ENCODE measurements at regions not wholly inside any gene's neighbourhood (a gene's known extent, or its start where the extent isn't known, plus 50 kb on each side); places are given as distances from the start of the nearest gene placed in this dataset.
A peak's percentile ranks its signal among the peaks of the same experiment; 100 is the strongest.

GRCh38 chr19:29400917-29401711 lies 124.7 kb upstream of the VSTM2B start:
- Histone ChIP-seq H3K36me3 (no peaks in the 10 kb centered on the region), H3K9me3 (no peaks in the 10 kb centered on the region), H3K27me3 (peaks cover 0 to 55% of the 10 kb centered on the region in 2 donors), H3K4me3 (no peak overlapping the region), H3K27ac (no peak overlapping the region), H3K4me1 (no peaks in the 10 kb centered on the region)
- intact Hi-C loops (cut with DNase I) = no loop called here
- ATAC-seq (no peak), DNase-seq (peak in 1 of 4 donors; percentile 56)
- no peak for TF ChIP-seq CTCF (IDR thresholded peaks at IDR 0.05)

- no peaks in the 10 kb centered on the region for H3K9me3 ChIP-seq
- H3K27ac ChIP-seq = no peak overlapping the region
- no peaks in the 10 kb centered on the region for H3K4me1 ChIP-seq
- no peak for TF ChIP-seq CTCF (IDR thresholded peaks at IDR 0.05)
- no peak for ATAC-seq
- intact Hi-C loops (cut with DNase I) = no loop called here
- no peak for DNase-seq
- H3K4me3 ChIP-seq = no peak overlapping the region
- H3K36me3 ChIP-seq = no peaks in the 10 kb centered on the region
- peaks cover 0 to 52% of the 10 kb centered on the region in 2 donors for H3K27me3 ChIP-seq
These were observed 123.9 kb upstream of the VSTM2B start for GRCh38 chr19:29401712-29402421.

GRCh38 chr19:29402563-29402962 lies 123.2 kb upstream of the VSTM2B start:
- H3K9me3 ChIP-seq = no peaks in the 10 kb centered on the region
- peaks cover 0 to 45% of the 10 kb centered on the region in 2 donors for H3K27me3 ChIP-seq
- TF ChIP-seq CTCF (IDR thresholded peaks at IDR 0.05) = no peak
- intact Hi-C loops (cut with DNase I) = no loop called here
- H3K27ac ChIP-seq = no peak overlapping the region
- ATAC-seq (no peak), DNase-seq (peak in 1 of 4 donors; percentile 49)
- H3K4me3 ChIP-seq = no peak overlapping the region
- no peaks in the 10 kb centered on the region for H3K4me1 ChIP-seq
- H3K36me3 ChIP-seq = no peaks in the 10 kb centered on the region

GRCh38 chr19:29404015-29404414 lies 121.8 kb upstream of the VSTM2B start:
- H3K27ac ChIP-seq = no peak overlapping the region
- no peaks in the 10 kb centered on the region for H3K9me3 ChIP-seq
- H3K4me1 ChIP-seq = no peaks in the 10 kb centered on the region
- no peak for TF ChIP-seq CTCF (IDR thresholded peaks at IDR 0.05)
- DNase-seq = no peak
- peaks cover 0 to 53% of the 10 kb centered on the region in 2 donors for H3K27me3 ChIP-seq
- intact Hi-C loops (cut with DNase I) = no loop called here
- no peak overlapping the region for H3K4me3 ChIP-seq
- H3K36me3 ChIP-seq = no peaks in the 10 kb centered on the region
- ATAC-seq = no peak

- H3K4me3 ChIP-seq = no peak overlapping the region
- H3K9me3 ChIP-seq = no peaks in the 10 kb centered on the region
- intact Hi-C loops (cut with DNase I) = no loop called here
- ATAC-seq = peak; percentile 74
- peak; percentile 37 to 76 (median 65) for DNase-seq
- H3K36me3 ChIP-seq = no peaks in the 10 kb centered on the region
- peaks cover 0 to 58% of the 10 kb centered on the region in 2 donors for H3K27me3 ChIP-seq
- no peaks in the 10 kb centered on the region for H3K4me1 ChIP-seq
- TF ChIP-seq CTCF (IDR thresholded peaks at IDR 0.05) = no peak
- H3K27ac ChIP-seq = no peak overlapping the region
These were observed 120.7 kb upstream of the VSTM2B start for GRCh38 chr19:29404951-29405727.

Measured in left lung (tissue), 4 donors.